HepG2 (cell line): ENCODE measurements at regions not wholly inside any gene's neighbourhood (a gene's known extent, or its start where the extent isn't known, plus 50 kb on each side); places are given as distances from the start of the nearest gene placed in this dataset.

Experiments
- ATAC-seq: fragments of 200-7000 bp; cut with Tn5 transposase; 3 replicates; pipeline ENCODE4 v1.9.1; 2020; ENCODE audit warnings: mild to moderate bottlenecking, moderate library complexity
- BruUV-seq: library from RNA; stranded (reverse); fragments of 400-500 nt; replicated peaks from 2 replicates; lab custom pipeline; 2021; lab: Mats Ljungman, UMichigan
- CTCF ChIA-PET: fragments of 300-600 bp; formaldehyde crosslinking; extraction: SDS; loops from one replicate; lab custom pipeline; 2021; ENCODE audit warnings: low total read pairs, inconsistent platforms, low intra/inter-chr PET ratio; lab: Yijun Ruan, JAX
- POLR2A ChIA-PET: fragments of 350-600 bp; sonication (Branson Sonifier 250); formaldehyde crosslinking; loops from one replicate; lab custom pipeline; 2020; ENCODE audit warnings: antibody characterized with exemption, inconsistent platforms; lab: Yijun Ruan, JAX
- DNase-seq: peaks from one replicate; pipeline ENCODE4 v3.0.0-alpha.2; 2015; ENCODE audit warnings: low spot score
- FAIRE-seq: peaks from 3 replicates; lab custom pipeline; 2011; peaks lifted over from hg19 to GRCh38; lab: Jason Lieb, UNC
- H2AFZ ChIP-seq: one replicate; pipeline ENCODE4 v1.6.1; 2011; ENCODE audit warnings: low read length, inconsistent platforms
- H3K27ac ChIP-seq: fragments of 300-600 bp; 3 replicates; pipeline ENCODE4 v1.8.0; 2011; ENCODE audit warnings: mixed run types, mild to moderate bottlenecking, mixed read lengths, low read length, inconsistent platforms; ENCODE audit not compliant: insufficient read depth; ENCODE audit errors: extremely low read length
- H3K27me3 ChIP-seq, 2 experiments: fragments of 200-600 bp in 1 of 2; 2 replicates in 1 of 2; 3 replicates in 1 of 2; pipeline versions ENCODE4 v1.6.0 to v1.8.0; 2011; ENCODE audit warnings: low read length in 2 of 2, mild to moderate bottlenecking in 2 of 2, moderate library complexity in 2 of 2, inconsistent platforms in 1 of 2; ENCODE audit not compliant: insufficient read depth in 2 of 2, control insufficient read depth in 1 of 2
- H3K36me3 ChIP-seq, 2 experiments: fragments of 200-600 bp in 1 of 2; replicated peaks in 1 of 2; 2 replicates in 1 of 2; 3 replicates in 1 of 2; pipeline versions ENCODE4 v1.5.1 to v1.8.0; 2011; ENCODE audit warnings: low read length in 2 of 2, inconsistent platforms in 1 of 2; ENCODE audit not compliant: insufficient read depth in 2 of 2, control insufficient read depth in 1 of 2
- H3K4me1 ChIP-seq: 2 replicates; pipeline ENCODE4 v1.5.1; 2012; ENCODE audit warnings: low read length, inconsistent platforms; ENCODE audit not compliant: insufficient read depth
- H3K4me2 ChIP-seq: 2 replicates; pipeline ENCODE4 v1.6.0; 2011; ENCODE audit warnings: low read depth, low read length, inconsistent platforms
- H3K4me3 ChIP-seq, 3 experiments: fragments of 200-600 bp in 1 of 3; sonication (generic), shearing (Covaris generic) in 1 of 3; replicated peaks in 1 of 3; 2 replicates each; pipeline ENCODE4 v1.5.1; 2011 to 2016; ENCODE audit warnings: low read length in 3 of 3, inconsistent platforms in 2 of 3, low read depth in 2 of 3, mild to moderate bottlenecking in 2 of 3, control low read depth in 1 of 3, mixed read lengths in 1 of 3; ENCODE audit not compliant: insufficient read depth in 1 of 3
- H3K79me2 ChIP-seq: one replicate; pipeline ENCODE4 v1.6.1; 2011; ENCODE audit warnings: low read length, inconsistent platforms; ENCODE audit not compliant: insufficient read depth
- H3K9ac ChIP-seq: 2 replicates; pipeline ENCODE4 v1.6.0; 2011; ENCODE audit warnings: mild to moderate bottlenecking, low read depth, low read length, inconsistent platforms; ENCODE audit not compliant: insufficient read depth
- H3K9me3 ChIP-seq: 2 replicates; pipeline ENCODE4 v1.5.1; 2012; ENCODE audit warnings: mild to moderate bottlenecking, low read length
- H4K20me1 ChIP-seq: 2 replicates; pipeline ENCODE4 v1.6.0; 2011; ENCODE audit warnings: inconsistent platforms, mild to moderate bottlenecking, low read length, moderate library complexity; ENCODE audit not compliant: insufficient read depth
- ARID2 ChIP-seq: sonication (generic); formaldehyde crosslinking; IDR thresholded peaks from 2 replicates; pipeline ENCODE4 v1.8.1; 2022; ENCODE audit warnings: mild to moderate bottlenecking, missing genetic modification reagents, borderline replicate concordance
- EED ChIP-seq: sonication (generic); formaldehyde crosslinking; IDR thresholded peaks from 2 replicates; pipeline ENCODE4 v1.5.0; 2020; ENCODE audit warnings: mild to moderate bottlenecking, missing genetic modification reagents
- MIER2 ChIP-seq: IDR thresholded peaks from 2 replicates; pipeline ENCODE4 v1.6.1; 2016; ENCODE audit warnings: missing biosample characterization, missing genetic modification reagents
- PLRG1 ChIP-seq: fragments of 450-650 bp; conservative IDR thresholded peaks from 2 replicates; pipeline ENCODE4 v1.6.1; 2016
- PTBP1 ChIP-seq: fragments of 200-400 bp; formaldehyde crosslinking; IDR thresholded peaks from 2 replicates; pipeline ENCODE4 v1.6.1; 2018; ENCODE audit warnings: low read length, low read depth; ENCODE audit not compliant: poor library complexity, severe bottlenecking
- ZNF333 ChIP-seq: sonication (generic); formaldehyde crosslinking; IDR thresholded peaks from 2 replicates; pipeline ENCODE4 v1.4.0; 2020; ENCODE audit warnings: mild to moderate bottlenecking, missing genetic modification reagents, borderline replicate concordance
- ZNF674 ChIP-seq: sonication (generic); formaldehyde crosslinking; IDR thresholded peaks from 2 replicates; pipeline ENCODE4 v1.5.0; 2020; ENCODE audit warnings: low read depth, mild to moderate bottlenecking, missing genetic modification reagents
- WGBS: methylation state at CpG from one replicate; pipeline ENCODE4 v1.1.6; 2017; ENCODE audit warnings: low lambda C conversion rate; 5-methylcytosine and 5-hydroxymethylcytosine counted together
- in situ Hi-C: cut with HindIII; loops from 2 replicates; pipeline ENCODE4 v1.10.0; 2017; ENCODE audit warnings: low pct_unique_long_range_greater_than_20kb; ENCODE audit not compliant: extremely low pct_ligation_motif_present
- intact Hi-C: fragments of 100-400 bp; cut with micrococcal nuclease; formaldehyde crosslinking; loops from one replicate; pipeline ENCODE4 v1.10.0; 2022; ENCODE audit not compliant: unreplicated experiment
- TF ChIP-seq, protein P1 (sequence below): sonication (generic); formaldehyde crosslinking; IDR thresholded peaks from 2 replicates; pipeline ENCODE4 v1.8.1; 2022; ENCODE audit warnings: mild to moderate bottlenecking, missing genetic modification reagents

DNA sequence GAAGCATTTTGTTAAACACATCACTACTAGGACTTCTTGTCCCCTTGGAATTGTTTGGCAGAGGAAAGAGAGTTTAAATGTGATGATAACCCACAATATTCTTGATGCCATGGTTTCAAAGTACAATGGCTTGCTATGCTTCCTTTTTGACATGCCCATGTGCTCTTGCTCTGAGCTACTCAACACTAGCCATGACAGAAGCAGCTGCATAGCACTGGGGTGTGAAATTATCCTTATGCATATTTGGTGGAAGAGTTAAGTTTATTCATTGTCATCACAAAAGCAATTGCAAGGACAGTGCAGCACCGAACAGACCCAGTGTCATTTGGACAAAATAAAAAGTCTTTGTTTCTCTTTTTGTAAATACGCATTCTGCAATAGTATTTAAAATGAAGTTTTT, 209.9 kb upstream of the CDH20 start:
- no peak overlapping the region for H3K27ac ChIP-seq
- TF ChIP-seq ARID2 (no peak), ZNF333 (CRISPR knock-in tag) (no peak), PTBP1 (no peak), MIER2 (CRISPR knock-in tag) (no peak), EED (CRISPR knock-in tag) (no peak), PLRG1 (no peak), ZNF674 (no peak)
- TF ChIP-seq, protein P1, sequence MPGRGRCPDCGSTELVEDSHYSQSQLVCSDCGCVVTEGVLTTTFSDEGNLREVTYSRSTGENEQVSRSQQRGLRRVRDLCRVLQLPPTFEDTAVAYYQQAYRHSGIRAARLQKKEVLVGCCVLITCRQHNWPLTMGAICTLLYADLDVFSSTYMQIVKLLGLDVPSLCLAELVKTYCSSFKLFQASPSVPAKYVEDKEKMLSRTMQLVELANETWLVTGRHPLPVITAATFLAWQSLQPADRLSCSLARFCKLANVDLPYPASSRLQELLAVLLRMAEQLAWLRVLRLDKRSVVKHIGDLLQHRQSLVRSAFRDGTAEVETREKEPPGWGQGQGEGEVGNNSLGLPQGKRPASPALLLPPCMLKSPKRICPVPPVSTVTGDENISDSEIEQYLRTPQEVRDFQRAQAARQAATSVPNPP (CRISPR knock-in tag) = no peak
- no peak overlapping the region for H2AFZ ChIP-seq
- no peaks in the 10 kb centered on the region for H3K9me3 ChIP-seq
- H3K4me2 ChIP-seq = no peak overlapping the region
- no peak for DNase-seq
- H3K4me3 ChIP-seq = no peak overlapping the region
- ATAC-seq = no peak
- H3K9ac ChIP-seq = no peak overlapping the region
- H3K4me1 ChIP-seq = no peaks in the 10 kb centered on the region
- intact Hi-C loops (no loop called here), in situ Hi-C loops (no loop called here)
- POLR2A ChIA-PET = no interaction called here
- H4K20me1 ChIP-seq = no peaks in the 10 kb centered on the region
- 20% methylated on average over 2 of the region's 2 CpGs for WGBS
- no TSS peak for BruUV-seq
- CTCF ChIA-PET = no interaction called here
- no peak for FAIRE-seq
- no peaks in the 10 kb centered on the region for H3K79me2 ChIP-seq
- no peaks in the 10 kb centered on the region; a peak in 1 of 5 replicates for H3K27me3 ChIP-seq
- no peaks in the 10 kb centered on the region for H3K36me3 ChIP-seq
